Lower leg skin (tissue), 3 donors: ENCODE measurements at regions not wholly inside any gene's neighbourhood (a gene's known extent, or its start where the extent isn't known, plus 50 kb on each side); places are given as distances from the start of the nearest gene placed in this dataset.

Source experiments
- POLR2A ChIP-seq, 2 donors: fragments of 450-650 bp; IDR thresholded peaks; one replicate each; pipeline ENCODE4 v1.6.1; 2016 to 2017; ENCODE audit warnings: antibody characterized with exemption in 2 of 2, mild to moderate bottlenecking in 1 of 2, moderate library complexity in 1 of 2
- TF ChIP-seq, protein P1 (sequence below), 3 donors: fragments of 450-650 bp; IDR thresholded peaks; one replicate each; pipeline ENCODE4 v1.5.1; 2016; ENCODE audit warnings: antibody characterized with exemption in 3 of 3, mild to moderate bottlenecking in 3 of 3, moderate library complexity in 2 of 3

DNA sequence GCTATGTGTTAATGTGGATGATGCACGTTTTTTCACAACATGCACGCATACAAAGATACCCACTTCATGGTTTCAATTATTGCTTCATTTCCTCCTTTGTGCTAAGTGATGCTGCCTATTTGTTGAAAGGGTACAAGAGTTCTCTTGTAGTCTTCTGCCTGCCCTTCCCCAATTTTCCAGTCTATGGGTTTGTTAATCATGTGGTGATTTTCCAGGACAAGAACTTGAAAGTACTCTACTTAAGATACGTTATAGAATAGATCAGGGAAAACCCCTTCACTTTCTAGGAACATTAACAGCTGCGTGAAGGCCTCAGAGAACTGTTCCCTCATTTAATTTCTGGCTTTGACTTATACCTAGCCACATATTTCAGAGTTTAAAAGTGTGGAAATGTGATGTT is 52.1 kb upstream of the SLC44A3 start:
- TF ChIP-seq, protein P1, sequence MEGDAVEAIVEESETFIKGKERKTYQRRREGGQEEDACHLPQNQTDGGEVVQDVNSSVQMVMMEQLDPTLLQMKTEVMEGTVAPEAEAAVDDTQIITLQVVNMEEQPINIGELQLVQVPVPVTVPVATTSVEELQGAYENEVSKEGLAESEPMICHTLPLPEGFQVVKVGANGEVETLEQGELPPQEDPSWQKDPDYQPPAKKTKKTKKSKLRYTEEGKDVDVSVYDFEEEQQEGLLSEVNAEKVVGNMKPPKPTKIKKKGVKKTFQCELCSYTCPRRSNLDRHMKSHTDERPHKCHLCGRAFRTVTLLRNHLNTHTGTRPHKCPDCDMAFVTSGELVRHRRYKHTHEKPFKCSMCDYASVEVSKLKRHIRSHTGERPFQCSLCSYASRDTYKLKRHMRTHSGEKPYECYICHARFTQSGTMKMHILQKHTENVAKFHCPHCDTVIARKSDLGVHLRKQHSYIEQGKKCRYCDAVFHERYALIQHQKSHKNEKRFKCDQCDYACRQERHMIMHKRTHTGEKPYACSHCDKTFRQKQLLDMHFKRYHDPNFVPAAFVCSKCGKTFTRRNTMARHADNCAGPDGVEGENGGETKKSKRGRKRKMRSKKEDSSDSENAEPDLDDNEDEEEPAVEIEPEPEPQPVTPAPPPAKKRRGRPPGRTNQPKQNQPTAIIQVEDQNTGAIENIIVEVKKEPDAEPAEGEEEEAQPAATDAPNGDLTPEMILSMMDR (IDR thresholded peaks at IDR 0.05): no peak
- TF ChIP-seq POLR2A (IDR thresholded peaks at IDR 0.05): no peak
